Activated B cell treated with CpG ODN at 0.5 μM for 24 hours (primary cell): ENCODE measurements at regions not wholly inside any gene's neighbourhood (a gene's known extent, or its start where the extent isn't known, plus 50 kb on each side); places are given as distances from the start of the nearest gene placed in this dataset.
"Not testable (repeated sequence)": the region's sequence is repeated elsewhere in the genome, so short reads cannot be mapped to it uniquely, and the experiment has no call there.

Experiments used
- ATAC-seq: fragments of 200-7000 bp; cut with Tn5 transposase; one replicate; pipeline ENCODE4 v1.10.0; 2021; ENCODE audit warnings: low read depth, mild to moderate bottlenecking, moderate library complexity
- CTCF ChIA-PET: fragments of 350-600 bp; sonication (Branson Sonifier 250); formaldehyde crosslinking; loops from one replicate; lab custom pipeline; 2021; ENCODE audit warnings: antibody characterized with exemption; lab: Charles Lee
- POLR2A ChIA-PET: fragments of 350-600 bp; sonication (Branson Sonifier 250); formaldehyde crosslinking; loops from one replicate; lab custom pipeline; 2021; ENCODE audit warnings: antibody characterized with exemption; lab: Charles Lee
- DNase-seq: peaks from one replicate; pipeline ENCODE4 v3.0.0; 2022
- H3K27ac Mint-ChIP-seq: one replicate; pipeline ENCODE4 v1.8.0; 2020; ENCODE audit warnings: mixed read lengths
- H3K27me3 Mint-ChIP-seq: one replicate; pipeline ENCODE4 v1.8.0; 2021; ENCODE audit warnings: mixed read lengths
- H3K36me3 Mint-ChIP-seq: one replicate; pipeline ENCODE4 v1.8.0; 2021; ENCODE audit warnings: low read depth, mixed read lengths
- H3K4me1 Mint-ChIP-seq: one replicate; pipeline ENCODE4 v1.8.0; 2021; ENCODE audit warnings: mixed read lengths
- H3K4me3 Mint-ChIP-seq: one replicate; pipeline ENCODE4 v1.8.0; 2020; ENCODE audit warnings: mild to moderate bottlenecking, mixed read lengths
- H3K9me3 Mint-ChIP-seq: one replicate; pipeline ENCODE4 v1.8.0; 2020; ENCODE audit warnings: mixed read lengths
- intact Hi-C: fragments of 100-400 bp; cut with micrococcal nuclease; formaldehyde crosslinking; loops from one replicate; pipeline ENCODE4 v1.15.1; 2024
- TF ChIP-seq, protein P1 (sequence below): fragments of 200-600 bp; IDR thresholded peaks from one replicate; pipeline ENCODE4 v1.8.0; 2022; ENCODE audit warnings: antibody characterized with exemption, mild to moderate bottlenecking

DNA sequence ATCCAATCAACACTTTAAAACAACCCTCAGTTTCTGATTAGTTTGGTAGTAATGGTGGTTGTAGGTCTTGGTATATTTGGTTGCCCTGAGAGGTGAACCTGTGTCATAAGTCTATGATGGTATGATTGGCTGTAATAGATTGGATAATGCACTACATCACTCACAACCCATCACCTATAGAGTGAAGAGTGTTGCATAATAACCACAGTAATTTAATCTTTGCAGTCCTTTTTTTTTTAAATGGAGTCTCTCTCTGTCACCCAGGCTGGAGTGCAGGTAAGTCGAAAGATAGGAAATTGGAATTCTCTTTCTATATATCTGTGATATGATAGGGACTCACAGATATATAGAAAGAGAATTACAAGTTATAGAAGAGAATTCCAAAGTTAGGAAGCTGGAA, 133.4 kb upstream of the PGR start:
- POLR2A ChIA-PET: no interaction called here
- intact Hi-C loops: no loop called here
- TF ChIP-seq, protein P1, sequence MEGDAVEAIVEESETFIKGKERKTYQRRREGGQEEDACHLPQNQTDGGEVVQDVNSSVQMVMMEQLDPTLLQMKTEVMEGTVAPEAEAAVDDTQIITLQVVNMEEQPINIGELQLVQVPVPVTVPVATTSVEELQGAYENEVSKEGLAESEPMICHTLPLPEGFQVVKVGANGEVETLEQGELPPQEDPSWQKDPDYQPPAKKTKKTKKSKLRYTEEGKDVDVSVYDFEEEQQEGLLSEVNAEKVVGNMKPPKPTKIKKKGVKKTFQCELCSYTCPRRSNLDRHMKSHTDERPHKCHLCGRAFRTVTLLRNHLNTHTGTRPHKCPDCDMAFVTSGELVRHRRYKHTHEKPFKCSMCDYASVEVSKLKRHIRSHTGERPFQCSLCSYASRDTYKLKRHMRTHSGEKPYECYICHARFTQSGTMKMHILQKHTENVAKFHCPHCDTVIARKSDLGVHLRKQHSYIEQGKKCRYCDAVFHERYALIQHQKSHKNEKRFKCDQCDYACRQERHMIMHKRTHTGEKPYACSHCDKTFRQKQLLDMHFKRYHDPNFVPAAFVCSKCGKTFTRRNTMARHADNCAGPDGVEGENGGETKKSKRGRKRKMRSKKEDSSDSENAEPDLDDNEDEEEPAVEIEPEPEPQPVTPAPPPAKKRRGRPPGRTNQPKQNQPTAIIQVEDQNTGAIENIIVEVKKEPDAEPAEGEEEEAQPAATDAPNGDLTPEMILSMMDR: no peak

DNA sequence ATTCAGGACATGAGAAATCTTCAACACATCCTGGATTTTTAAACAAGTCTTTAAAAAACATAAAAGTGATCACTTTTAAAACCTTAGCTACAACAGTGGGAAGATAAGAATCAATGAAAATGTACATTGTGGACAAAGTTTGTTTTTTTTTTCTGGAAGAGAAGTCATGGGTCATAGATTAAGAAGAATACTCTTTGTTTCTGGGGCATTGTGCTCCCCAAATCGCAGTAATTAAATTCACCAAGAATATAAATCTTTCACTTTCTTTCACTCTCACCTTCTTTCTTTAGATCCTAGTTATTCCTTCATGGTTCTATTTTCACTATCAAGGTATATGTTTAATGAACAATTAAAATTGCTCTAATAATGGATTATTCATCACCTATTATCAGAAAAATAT, 132.6 kb upstream of the PGR start:
- ATAC-seq (no peak), DNase-seq (no peak)
- ChIA-PET CTCF (no interaction called here), POLR2A (no interaction called here)
- TF ChIP-seq, protein P1: no peak
- Mint-ChIP-seq H3K27ac (no peak overlapping the region), H3K9me3 (no peaks in the 10 kb centered on the region), H3K36me3 (no peaks in the 10 kb centered on the region), H3K4me3 (no peak overlapping the region), H3K4me1 (no peaks in the 10 kb centered on the region), H3K27me3 (no peaks in the 10 kb centered on the region)
- intact Hi-C loops: no loop called here

More for the DNA sequence above, 133.4 kb upstream of the PGR start:
- no peaks in the 10 kb centered on the region for H3K4me1 Mint-ChIP-seq
- no peak overlapping the region for H3K27ac Mint-ChIP-seq
- ATAC-seq (no peak), DNase-seq (no peak)
- CTCF ChIA-PET: no interaction called here
- no peaks in the 10 kb centered on the region for H3K36me3 Mint-ChIP-seq
- no peak overlapping the region for H3K4me3 Mint-ChIP-seq
- H3K27me3 Mint-ChIP-seq: no peaks in the 10 kb centered on the region
- H3K9me3 Mint-ChIP-seq: peaks cover 1% of the 10 kb centered on the region

DNA sequence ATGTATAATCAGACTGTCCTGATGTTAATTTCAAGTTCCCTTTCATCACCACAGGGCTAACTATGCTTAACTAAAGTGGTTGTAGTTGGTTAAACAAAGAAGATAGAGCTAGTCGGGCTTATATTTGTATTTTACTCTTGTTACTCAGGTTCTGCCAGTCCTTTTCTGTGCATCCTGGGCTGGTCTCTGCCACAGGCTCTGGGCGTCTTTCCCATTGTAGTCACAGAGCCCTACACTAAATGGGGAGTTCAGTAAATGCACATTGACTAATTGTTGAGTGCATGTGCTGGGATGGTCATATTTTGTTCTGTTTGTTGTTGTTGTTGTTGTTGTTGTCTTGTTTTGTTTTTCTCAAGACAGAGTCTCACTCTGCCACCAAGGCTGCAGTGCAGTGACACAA, 125.4 kb upstream of the PGR start:
- ATAC-seq (no peak), DNase-seq (no peak)
- H3K27me3 Mint-ChIP-seq: no peaks in the 10 kb centered on the region
- no peaks in the 10 kb centered on the region for H3K4me1 Mint-ChIP-seq
- ChIA-PET CTCF (no interaction called here), POLR2A (no interaction called here)
- H3K27ac Mint-ChIP-seq: no peak overlapping the region
- TF ChIP-seq, protein P1: no peak
- no peaks in the 10 kb centered on the region for H3K36me3 Mint-ChIP-seq
- H3K9me3 Mint-ChIP-seq: peaks cover 2% of the 10 kb centered on the region
- no peak overlapping the region for H3K4me3 Mint-ChIP-seq
- intact Hi-C loops: no loop called here

DNA sequence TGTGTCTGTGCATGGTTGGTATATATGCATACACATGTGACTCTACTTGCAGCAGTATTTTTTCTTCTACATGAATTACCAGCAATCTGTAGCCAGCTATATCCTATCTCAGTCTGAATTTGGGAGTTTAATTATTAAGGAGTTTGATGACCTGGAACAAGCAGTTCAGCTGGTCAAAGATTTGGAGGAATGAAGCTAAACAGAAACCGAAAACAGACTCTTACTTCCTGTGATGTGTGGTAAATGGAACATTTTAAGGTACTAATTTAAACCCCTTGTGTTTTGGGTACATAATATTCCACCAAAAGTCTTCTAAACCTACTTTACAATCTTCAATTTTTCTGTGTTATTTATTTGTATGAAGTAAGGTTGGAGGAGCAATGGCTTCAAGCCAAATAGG, 124.4 kb upstream of the PGR start:
- intact Hi-C loops: no loop called here
- H3K9me3 Mint-ChIP-seq: peaks cover 2% of the 10 kb centered on the region
- ATAC-seq (no peak), DNase-seq (no peak)
- H3K27me3 Mint-ChIP-seq: no peaks in the 10 kb centered on the region
- POLR2A ChIA-PET: no interaction called here
- no peak overlapping the region for H3K27ac Mint-ChIP-seq
- CTCF ChIA-PET: no interaction called here
- no peak overlapping the region for H3K4me3 Mint-ChIP-seq
- H3K36me3 Mint-ChIP-seq: no peaks in the 10 kb centered on the region
- TF ChIP-seq, protein P1: no peak
- no peaks in the 10 kb centered on the region for H3K4me1 Mint-ChIP-seq

DNA sequence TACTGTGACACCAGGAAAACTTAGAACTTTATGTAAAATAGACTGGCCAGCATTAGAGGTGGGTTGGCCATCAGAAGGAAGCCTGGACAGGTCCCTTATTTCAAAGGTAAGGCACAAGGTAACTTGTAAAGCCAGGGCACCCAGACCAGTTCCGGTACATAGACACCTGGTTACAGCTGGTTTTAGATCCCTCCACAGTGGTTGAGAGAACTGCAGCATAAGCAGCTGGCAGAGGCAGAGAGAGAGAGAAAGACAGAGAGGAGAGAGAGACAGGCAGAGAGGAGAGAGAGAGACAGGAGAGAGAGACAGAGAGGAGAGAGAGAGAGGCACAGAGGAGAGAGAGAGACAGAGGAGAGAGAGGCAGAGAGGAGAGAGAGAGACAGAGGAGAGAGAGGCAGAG, 116.0 kb upstream of the PGR start:
- intact Hi-C loops, DNase-seq, H3K27ac Mint-ChIP-seq: not testable (repeated sequence)

DNA sequence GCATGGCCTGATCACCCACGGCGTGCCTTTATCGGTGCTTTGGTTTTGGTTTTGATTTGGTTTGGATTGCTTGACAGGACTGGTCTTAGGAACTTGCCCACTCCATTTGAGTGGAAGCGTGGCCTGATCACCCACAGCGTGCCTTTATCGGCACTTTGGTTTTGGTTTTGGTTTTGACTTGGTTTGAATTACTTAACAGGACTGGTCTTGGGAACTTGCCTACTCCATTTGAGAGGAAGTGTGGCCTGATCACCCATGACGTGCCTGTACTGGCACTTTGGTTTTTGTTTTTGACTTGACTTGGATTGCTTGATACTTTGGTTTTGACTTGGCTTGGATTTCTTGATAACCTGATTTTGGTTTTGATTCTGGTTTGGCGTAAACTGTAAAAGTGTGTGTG, 115.5 kb upstream of the PGR start:
- H3K4me1 Mint-ChIP-seq, DNase-seq, H3K27me3 Mint-ChIP-seq, H3K36me3 Mint-ChIP-seq, H3K9me3 Mint-ChIP-seq, ATAC-seq, H3K27ac Mint-ChIP-seq, POLR2A ChIA-PET, CTCF ChIA-PET, intact Hi-C loops, H3K4me3 Mint-ChIP-seq: not testable (repeated sequence)

More for the DNA sequence above, 116.0 kb upstream of the PGR start:
- ATAC-seq, H3K9me3 Mint-ChIP-seq, H3K27me3 Mint-ChIP-seq, H3K4me3 Mint-ChIP-seq, H3K4me1 Mint-ChIP-seq, H3K36me3 Mint-ChIP-seq, POLR2A ChIA-PET, CTCF ChIA-PET: not testable (repeated sequence)
